ENCODE measurements at regions not wholly inside any gene's neighbourhood (a gene's known extent, or its start where the extent isn't known, plus 50 kb on each side); places are given as distances from the start of the nearest gene placed in this dataset.

GRCh38 chr4:124591637-124592036 is 120.9 kb downstream of the ANKRD50 start:
- TF ChIP-seq POLR2AphosphoS5 (IDR thresholded peaks at IDR 0.05) (no peak), POLR2A (IDR thresholded peaks at IDR 0.05) (no peak)

Data from suprapubic skin (tissue), 4 donors.